ENCODE measurements at regions not wholly inside any gene's neighbourhood (a gene's known extent, or its start where the extent isn't known, plus 50 kb on each side); places are given as distances from the start of the nearest gene placed in this dataset.
"Not testable (repeated sequence)": the region's sequence is repeated elsewhere in the genome, so short reads cannot be mapped to it uniquely, and the experiment has no call there.

DNA sequence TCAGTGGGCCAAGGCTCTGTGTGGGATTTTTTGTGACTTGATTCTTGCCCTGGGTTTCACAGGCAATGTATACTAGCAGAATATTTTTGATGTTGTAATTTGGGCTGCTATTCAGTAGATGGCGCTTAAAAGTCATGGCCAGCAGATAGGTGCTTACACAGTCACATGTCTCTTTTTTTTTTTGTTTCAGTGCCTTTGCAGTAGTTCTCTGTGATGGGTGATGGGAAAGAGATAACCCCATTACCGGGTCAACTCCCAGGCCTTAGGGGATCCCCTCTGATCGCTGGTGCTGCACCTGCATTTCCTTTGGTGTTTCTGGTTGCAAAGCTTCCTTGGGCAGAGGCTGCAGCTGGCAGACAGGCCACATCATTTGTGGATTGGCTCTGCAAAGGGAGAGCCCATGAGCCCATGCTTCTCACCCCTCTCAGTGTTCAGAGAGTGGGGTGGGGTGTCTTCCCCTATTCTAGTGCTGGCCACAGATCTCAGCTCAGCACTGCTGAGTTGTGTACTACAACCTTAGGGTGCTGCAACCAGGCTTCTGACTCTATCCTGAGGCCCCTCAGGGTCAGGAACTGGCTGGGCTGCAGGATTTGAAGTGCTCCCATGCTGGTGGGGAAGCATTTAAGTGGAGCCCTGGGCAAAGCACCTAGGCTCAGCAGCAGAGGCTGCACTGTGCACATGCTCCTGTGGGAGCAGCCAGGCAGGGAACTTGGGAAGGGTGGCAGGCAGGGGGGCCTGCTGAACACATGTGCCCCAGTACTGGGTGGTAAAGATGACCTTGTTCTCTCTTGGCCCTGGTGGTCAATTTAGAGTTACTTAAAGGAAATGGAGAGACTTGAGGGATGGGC lies 219.8 kb upstream of the SPHKAP start:
- DNase-seq = peak; percentile 25 to 43

GRCh38 chr2:228387776-228388175 lies 206.3 kb upstream of the SPHKAP start:
- no peak for DNase-seq

DNA sequence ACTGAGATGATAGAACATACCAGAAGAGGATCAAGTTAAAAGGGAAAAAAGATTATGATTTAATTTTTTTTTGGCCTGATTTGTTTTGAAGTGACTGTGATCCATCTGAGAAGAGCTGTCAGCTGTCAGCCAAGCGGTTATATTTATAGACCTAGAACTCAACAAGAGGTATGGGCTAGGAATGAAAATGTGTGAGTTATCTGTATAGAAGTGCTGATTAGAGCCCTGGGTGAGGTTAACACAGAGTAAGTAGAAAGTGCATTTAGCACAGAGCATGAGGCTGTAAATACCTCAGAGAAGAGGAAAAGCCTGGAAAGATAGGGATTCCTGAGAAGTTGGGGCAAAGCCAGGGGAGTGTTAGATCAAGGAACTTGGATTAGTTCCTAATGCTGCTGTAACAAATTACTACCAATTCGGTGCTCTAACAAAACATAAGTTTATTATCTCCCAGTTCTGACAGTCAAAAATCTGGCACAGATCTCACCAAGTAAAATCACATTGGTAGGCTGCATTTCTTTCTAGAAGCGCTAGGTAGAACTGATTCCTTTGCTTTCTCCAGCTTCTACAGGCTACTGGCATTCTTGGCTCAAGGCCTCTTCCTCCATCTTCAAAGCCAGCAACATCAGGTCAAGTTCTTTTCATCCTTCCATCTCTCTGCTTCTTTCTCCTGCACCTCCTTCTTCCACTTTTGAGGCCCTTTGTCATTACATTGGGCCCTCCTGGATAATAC lies 197.4 kb upstream of the SPHKAP start:
- no peak for DNase-seq

DNA sequence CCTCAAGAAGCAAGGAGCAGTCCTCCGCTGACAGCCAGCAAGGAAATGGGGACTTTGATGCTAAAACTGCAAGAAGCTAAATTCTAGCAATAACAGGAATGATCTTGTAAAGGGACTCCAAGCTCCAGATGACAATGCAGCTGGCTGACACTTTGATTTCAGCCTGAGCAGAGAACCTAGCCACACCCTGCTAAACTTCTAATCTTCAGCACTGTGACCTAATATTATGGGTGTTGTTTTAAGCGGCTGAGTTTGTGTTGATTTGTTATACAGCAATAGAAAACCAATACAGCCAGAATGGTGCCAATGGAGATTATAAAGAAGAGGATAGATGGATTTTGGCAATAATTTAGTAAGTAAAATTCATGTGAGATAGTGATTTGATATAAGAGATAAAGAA lies 196.7 kb upstream of the SPHKAP start:
- DNase-seq = no peak

- DNase-seq = peak; percentile 53 to 61
These were observed 196.0 kb upstream of the SPHKAP start for GRCh38 chr2:228377533-228377932.

- no peak for DNase-seq
These were observed 193.3 kb upstream of the SPHKAP start for GRCh38 chr2:228374741-228375140.

DNA sequence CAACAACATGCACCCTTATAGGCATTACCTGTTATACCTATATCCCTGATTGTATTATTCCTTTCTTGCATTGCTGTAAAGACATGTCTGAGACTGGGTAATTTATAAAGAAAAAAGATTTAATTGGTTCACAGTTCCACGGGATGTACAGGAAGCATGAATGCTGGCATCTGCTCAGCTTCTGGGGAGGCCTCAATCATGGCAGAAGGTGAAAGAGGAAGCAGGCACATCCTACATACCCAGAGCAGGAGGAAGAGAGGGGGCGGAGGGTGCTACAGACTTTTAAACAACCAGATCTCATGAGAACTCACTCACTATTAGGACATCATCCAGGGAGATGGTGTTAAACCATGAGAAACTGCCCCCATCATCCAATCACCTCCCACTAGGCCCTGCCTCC lies 191.7 kb upstream of the SPHKAP start:
- DNase-seq = peak; percentile 36 to 43

DNA sequence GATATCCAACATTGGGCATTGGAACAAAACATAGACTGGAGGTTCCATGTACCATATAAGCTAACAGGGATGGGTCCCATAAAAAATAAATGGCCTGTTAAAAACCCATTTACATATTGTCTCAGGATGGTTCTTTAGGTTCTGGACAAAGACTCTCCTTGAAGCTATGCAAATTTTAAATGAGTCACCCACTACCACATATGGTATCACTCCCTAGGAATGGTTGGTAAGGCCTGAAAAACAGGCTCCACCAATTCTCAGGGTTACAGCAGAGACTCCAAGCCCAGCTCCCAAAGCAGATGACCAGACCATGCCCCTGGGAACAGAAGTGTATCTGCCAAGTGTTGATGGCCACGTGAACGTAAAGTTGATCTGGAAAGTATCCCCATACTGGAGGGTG lies 190.7 kb upstream of the SPHKAP start:
- no peak for DNase-seq

DNA sequence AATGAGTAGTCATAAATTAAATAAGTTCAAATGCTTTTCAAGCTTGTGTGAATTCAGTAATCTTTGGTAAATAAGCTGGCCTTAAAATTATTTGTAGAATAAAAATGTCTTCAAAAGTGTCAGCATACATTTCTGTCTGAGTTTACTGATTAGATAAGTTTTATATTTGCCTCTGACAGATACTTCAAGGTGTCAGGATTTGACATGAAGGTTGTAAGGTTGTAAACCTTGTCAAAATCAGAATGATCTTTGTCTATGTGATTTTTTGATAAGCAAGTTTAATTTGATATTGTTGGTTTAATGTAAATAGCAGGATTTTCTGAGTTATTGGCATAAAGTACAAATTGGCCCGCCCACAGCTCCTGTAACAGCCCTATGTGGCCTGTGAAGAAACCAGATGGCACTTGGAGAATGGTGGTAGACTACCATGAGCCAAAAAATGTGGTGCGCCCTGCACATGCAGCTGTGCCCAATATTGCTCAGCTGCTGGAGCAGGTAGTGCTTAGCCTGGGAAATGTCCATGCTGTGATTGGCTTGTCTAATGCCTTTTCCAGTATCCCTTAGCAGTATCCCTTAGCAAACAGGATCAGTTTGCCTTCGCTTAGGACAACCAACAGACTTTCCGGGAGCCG lies 188.0 kb upstream of the SPHKAP start:
- DNase-seq = no peak

- no peak for DNase-seq
These were observed 185.9 kb upstream of the SPHKAP start for GRCh38 chr2:228367356-228367755.

- no peak for DNase-seq
These were observed 178.0 kb upstream of the SPHKAP start for GRCh38 chr2:228359473-228359872.

DNA sequence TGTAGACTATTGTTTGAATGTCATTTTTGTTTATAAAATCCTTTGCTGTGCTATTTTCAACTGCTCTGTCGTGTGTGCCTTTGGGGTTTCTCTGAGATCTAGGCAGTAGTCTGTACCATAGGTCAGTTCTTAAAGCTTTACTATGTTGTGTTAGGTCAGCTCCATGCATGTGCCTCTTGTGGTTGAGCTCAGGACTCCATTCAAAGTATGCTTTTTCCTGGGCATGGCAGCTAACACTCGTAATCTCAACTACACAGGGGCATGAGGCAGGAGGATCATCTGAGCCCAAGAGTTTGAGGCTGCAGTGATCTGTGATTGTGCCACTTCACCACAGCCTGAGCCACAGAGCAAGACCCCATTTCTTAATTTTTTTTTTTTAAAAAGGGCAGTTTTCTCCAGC lies 174.4 kb upstream of the SPHKAP start:
- DNase-seq = no peak

GRCh38 chr2:228352980-228353379 lies 171.5 kb upstream of the SPHKAP start:
- DNase-seq = not testable (repeated sequence)

DNA sequence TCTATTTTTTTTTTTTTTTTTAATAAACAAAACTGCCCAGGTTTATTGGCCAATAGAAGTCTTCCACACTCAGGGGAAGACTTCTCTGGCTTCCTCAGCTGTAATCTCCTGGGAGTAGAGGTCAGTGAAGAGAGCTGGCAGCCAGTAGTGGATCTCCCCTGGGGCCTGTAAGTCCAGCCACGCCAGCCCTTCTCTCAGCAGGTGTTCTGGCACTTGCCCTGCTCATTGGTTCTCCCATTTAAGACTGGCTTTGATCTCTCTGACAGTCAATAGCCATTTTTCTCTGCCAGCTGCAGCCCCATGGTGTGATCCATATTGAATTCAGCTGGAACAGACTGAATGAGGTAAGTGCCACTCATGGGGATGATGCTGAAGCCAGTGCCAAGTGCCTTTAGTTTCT lies 170.6 kb upstream of the SPHKAP start:
- no peak for DNase-seq

DNA sequence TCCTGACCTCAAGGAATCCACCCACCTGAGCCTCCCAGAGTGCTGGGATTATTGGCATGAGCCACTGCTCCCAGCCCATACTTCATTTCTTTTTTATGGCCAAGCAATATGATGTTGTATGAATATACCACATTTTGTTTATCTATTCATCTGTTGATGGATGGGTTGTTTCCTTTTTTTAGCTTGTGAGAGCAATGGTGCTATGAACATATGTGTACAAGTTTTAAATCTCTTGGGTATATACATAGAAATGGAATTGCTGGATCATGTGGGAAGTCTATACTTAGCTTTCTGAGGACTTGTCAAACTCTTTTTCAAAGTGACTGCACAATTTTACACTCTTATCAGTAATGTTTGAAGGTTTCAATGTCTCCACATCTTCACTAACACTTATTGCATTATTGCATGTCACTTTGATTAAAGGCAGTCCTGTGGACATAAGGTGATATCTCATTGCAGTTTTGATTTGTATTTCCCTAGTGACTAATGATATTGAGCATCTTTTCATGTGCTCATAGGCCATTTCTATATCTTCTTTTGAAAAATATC lies 167.1 kb upstream of the SPHKAP start:
- DNase-seq = no peak

GRCh38 chr2:228344531-228344930 lies 163.0 kb upstream of the SPHKAP start:
- DNase-seq = no peak

DNA sequence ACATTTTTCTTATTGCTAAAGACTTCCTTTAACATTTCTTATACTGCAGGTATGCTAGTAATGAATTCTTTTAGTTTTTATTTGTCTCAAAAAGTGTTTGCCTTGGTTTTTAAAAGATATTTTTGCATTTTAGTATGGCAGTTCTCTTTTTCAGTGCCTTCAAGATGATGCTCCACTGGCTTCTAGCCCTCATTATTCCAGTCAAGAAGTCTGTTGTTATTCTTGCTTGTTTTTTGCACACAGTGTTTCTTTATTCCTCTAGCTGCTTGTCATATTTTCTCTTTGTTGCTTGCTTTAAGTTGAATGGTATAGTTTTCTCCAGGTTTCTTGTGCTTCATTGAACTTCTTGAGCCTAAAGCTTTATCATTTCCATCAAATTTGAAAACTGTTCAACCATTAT lies 158.0 kb upstream of the SPHKAP start:
- no peak for DNase-seq

DNA sequence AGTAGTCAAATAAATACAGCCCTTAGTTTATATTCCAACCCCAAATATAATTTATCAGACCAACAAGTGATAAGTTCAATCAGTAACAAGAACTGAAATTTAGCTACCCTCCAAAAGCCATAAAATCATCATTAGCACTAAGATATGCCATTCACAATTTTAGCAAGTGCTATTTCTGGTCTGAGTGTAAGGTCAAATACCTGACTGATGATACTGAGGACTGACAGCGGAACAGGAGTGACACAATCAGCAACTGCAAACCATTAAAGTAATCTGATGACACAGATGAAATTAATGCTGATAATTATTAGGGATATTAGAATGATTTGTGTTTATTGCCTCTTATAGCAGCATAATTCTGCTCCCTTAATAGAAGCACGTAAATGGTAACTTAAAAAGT lies 152.7 kb upstream of the SPHKAP start:
- DNase-seq = no peak

GRCh38 chr2:228329282-228329681 lies 147.8 kb upstream of the SPHKAP start:
- DNase-seq = no peak

DNA sequence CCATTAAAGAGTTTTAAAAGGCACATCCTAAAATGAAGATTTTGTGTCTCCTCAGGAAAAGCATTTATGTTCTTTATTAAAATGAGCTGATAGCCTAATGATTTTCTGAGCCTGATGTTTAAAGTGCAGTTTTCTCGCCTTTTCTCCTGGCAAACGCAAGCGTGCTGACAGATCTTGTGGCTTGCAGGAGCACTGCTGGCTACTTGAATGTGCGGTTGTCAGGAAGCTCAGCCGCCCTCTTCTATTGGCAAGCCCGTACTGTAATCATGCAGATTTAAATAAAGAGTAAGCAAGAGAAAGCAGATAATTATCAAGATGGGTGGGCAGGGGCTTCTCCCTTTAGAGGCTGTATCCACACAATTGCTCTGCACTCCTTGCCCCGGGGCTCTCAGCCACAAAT lies 139.5 kb upstream of the SPHKAP start:
- no peak for DNase-seq

- DNase-seq = peak; percentile 1 to 15
These were observed 136.7 kb upstream of the SPHKAP start for GRCh38 chr2:228318218-228318617.

DNA sequence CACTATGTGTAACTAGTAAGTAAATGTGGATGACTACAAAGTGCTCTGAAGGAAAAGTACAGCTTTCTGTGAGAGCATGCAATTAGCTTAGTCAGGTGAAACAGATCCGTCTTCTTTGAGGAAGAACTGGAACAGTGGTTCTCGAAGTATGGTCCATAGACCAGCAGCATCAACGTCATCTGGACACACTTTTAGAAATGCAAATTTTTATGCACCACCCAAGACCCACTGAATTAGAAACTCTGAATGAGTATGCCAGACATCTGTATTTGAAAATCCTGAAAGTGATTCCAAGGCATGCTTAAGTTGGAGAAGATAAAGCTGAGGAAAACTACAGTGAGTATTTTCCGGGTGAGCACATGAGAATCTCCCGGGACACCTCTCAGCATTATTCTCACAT lies 130.7 kb upstream of the SPHKAP start:
- no peak for DNase-seq

- no peak for DNase-seq
These were observed 122.5 kb upstream of the SPHKAP start for GRCh38 chr2:228303960-228304359.
